CD4-positive, alpha-beta T cell treated with Interleukin-4 for 1 hour (primary cell): ENCODE measurements at regions not wholly inside any gene's neighbourhood (a gene's known extent, or its start where the extent isn't known, plus 50 kb on each side); places are given as distances from the start of the nearest gene placed in this dataset.

ENCODE experiments used
- DNase-seq, 2 donors: peaks; one replicate each; pipeline ENCODE4 v3.0.0-alpha.2; 2020 to 2022

DNA sequence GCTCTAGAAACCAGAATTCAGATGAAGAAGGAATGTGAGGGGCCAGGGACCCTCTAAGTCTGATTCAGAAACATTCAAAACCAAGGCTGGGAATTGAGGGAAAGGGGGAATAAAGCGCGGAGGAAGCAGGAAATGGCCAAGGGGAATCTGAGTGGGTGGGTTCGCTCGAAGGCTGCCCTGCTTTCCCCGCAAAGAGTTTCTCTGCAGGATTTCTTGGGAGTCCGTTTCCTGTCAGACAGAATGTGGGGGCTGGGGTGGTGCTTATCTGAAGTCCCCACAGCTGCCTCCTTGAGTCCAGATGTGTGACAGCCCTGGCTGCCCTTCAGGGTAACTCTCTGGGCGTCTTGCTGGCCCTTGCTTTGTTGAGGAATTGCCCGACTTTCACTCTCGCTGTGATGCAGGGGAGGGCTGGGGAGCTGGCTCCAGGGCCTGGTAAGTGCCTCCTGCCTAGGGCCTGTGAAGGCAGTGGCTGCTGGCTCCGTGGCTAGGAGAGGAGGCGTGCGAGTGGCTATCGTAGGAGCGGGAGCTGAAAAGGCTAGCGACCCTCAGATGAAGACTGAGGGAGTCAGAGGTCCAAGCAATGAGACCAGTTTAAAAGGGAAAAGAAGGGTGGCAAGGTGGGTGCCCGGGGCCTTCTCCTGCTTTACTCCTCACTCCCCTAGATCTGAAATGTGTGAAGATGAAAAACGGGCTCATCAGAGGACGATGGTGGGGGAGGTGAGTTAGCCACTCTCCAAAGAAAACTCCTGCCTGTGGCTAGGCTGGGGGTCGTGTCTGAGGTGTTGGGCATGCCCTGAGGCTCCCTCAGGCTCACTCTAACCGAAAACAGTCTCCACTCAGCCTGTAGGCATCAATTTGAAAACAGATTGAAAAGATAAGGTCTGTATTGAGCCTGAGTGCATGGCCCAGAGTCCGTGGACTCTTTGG lies 143.9 kb upstream of the UMPS start:
- DNase-seq = no peak

DNA sequence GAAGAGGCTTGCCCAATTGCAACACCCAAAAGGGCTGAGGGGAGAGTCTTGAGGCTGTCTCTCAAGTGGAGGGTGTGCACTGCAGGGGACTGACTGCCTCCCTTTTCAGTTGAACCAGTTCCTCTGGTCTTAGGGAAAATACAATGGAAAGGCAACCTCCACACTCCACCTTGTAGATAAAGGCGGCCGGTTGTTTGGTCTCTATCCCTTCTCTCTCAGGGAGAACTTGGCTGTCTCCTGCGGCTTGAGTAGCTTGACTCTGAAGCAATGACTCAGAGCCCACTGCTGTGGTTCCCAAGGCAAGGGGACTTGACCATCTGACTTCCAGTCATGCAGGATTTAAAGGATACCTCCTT lies 143.2 kb upstream of the UMPS start:
- DNase-seq = no peak

GRCh38 chr3:124588036-124588435 lies 142.2 kb upstream of the UMPS start:
- no peak for DNase-seq

DNA sequence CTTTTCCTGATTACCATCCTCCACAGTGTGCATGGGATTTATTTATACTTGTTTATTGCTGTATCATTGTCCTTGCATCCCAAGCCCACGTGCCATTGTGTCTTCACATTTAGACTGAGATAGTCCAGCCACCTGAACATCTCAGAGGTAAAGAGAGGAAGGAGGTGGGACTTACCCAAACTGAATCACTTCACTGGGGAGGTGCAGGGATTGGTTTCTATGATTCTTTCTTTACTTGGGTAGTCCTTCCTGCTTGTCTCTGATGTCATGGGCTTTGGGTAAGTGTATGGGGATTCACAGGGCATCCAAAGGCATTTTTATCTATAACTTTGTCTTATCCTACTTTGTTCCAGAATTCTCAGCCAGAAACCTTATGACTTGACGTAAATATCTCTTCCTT lies 141.5 kb upstream of the UMPS start:
- no peak for DNase-seq

GRCh38 chr3:124591699-124592098 lies 138.6 kb upstream of the UMPS start:
- no peak for DNase-seq

DNA sequence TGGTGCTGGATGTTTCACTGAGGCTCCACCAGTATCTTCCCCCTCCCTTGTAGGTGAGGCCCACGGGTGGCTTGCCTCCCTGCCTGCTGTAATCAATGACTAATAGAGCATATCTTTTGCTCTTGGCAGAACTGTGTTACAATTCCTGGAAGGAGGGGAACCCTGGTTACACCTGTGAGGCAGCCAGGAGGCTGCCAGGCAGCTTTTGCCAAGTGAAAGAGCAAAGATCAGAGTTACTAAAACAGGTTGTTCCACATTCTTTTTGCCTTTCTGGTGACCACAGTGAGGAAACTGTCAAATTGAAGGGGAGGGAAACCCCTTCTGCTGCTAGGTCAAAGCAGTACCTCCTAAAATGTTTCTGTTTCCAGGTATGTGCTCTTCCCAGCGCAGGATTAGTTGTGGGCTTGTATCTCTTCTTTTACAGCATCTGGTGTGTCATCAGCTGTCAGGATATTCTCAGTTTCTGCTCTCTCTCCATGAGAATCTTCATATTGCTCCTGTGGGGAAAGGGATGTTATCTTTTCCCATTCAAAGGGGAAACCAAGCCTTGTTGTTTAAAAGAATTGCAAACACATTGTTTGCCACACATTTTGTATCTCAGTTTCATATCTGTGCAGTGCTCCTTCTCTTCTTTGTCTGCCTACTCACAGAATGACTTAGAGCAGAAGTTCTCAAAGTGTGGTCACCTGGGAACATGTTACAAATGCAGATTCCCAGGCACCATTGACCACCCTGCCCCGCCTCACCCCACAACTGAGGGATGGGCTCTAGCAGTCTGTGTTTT lies 137.4 kb upstream of the UMPS start:
- no peak for DNase-seq

- no peak for DNase-seq
These were observed 136.8 kb upstream of the UMPS start for GRCh38 chr3:124593442-124593829.

- DNase-seq = no peak
These were observed 135.7 kb upstream of the UMPS start for GRCh38 chr3:124594581-124594980.

DNA sequence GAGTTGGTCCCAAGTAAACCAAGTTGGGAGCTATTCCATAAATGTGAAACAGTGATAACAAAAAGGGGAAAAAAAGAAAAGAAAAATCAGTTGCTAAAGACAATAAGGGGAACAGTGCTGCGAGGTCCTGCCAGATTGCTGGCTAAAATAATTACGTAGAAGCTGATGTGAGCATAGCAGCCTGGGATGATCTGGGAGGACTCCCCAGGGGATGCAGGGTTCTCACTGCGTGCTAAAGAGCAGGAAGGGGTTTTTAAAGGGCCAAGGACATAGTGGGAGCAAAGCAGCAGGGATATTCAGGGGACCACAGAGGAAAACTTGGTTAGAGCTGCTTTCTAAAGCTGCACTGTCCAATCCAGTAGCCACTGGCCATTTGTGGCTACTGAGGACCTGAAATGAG lies 133.0 kb upstream of the UMPS start:
- DNase-seq = no peak

- no peak for DNase-seq
These were observed 132.3 kb upstream of the UMPS start for GRCh38 chr3:124597979-124598378.

GRCh38 chr3:124599147-124599765 lies 131.0 kb upstream of the UMPS start:
- DNase-seq = no peak

DNA sequence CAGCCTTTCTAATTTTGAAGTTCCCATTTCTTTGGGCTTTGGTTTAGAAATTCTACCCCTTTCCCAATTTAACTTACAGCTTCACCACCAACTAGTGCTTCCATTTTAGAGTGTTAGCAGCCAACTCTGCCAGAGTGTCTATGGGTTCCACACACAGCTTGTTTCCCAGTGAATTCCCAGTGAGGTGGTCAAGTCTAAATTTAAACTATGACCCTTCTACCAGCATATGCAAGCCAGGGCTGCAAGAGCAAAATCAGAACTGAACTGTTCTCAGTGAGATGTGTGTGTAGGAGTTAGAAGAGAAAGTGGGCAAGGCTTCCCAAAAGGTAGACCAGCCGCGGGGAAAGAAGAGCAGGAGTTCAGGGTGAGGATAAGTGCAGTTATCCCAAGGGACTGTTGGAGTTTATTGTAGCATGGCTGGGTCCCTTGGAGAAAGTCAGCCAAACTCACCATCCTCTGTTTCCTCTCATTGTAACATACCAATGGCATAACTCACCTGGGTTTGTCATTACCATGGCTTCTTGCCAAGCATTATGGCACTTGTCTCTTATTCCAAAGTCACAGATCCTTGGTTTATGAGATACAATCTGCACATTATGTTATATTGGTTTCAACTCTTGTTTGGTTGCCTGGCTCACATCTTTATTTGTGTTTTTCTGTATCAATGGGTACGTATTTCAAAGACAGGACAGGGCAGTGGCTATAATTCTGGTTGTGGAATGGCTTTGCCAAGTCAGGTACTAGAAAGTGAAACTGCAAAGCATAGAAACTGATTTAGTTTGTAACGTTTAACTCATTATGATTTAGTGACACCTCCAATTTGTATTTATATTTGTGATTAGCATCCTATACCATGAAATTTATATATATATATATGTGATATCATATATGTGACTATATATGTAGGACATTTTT lies 130.2 kb upstream of the UMPS start:
- no peak for DNase-seq

DNA sequence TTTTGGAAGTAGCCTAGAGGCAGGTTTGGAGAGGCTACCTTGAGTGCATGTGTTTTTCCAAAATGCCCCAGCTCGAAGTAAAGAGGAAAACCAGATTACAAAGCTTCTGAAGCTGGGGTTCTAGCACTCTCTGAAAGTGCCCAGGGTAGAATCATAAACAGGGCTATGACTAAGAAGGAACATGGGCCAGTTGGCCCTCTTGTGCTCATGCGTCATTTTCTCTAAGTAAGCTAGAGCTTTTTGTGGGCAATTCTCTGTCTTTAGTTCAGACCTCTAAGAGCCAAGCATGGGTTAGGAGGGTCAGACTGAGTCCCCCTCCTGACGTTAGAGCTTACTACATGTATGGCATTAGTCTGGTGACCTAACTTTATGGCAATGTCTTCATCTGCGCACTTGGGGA lies 129.5 kb upstream of the UMPS start:
- DNase-seq = no peak

- DNase-seq = no peak
These were observed 129.1 kb upstream of the UMPS start for GRCh38 chr3:124601190-124601589.

DNA sequence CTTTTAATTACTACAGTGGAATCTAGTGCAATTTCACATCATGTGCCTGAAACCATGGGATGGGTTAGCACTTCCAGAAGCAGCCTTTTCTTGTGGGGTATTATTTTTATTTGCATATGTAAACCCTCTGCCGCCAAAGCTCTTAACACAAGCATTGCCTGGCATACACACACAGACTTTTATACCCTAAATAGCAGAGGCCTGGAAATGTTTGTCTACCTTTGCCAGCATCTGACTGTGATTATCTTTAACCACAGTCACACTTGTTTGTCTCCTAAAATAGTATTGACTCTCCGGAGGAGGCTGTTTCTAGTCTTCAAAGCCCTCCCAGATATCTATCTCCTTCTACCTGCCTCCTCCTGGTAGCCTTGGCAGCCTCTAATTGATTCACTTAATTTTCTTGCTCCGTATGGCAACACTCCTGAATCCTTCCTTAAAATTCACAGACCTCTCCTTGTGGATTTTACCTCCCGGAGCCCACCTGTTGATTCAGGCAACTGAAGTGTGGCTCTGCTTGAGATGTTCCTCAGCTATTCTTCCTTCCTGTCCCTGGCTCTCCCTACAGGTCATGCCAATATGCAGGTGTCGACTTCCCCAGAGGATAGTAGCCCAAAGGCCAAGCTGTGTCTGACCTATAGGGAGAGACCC lies 127.1 kb upstream of the UMPS start:
- no peak for DNase-seq

DNA sequence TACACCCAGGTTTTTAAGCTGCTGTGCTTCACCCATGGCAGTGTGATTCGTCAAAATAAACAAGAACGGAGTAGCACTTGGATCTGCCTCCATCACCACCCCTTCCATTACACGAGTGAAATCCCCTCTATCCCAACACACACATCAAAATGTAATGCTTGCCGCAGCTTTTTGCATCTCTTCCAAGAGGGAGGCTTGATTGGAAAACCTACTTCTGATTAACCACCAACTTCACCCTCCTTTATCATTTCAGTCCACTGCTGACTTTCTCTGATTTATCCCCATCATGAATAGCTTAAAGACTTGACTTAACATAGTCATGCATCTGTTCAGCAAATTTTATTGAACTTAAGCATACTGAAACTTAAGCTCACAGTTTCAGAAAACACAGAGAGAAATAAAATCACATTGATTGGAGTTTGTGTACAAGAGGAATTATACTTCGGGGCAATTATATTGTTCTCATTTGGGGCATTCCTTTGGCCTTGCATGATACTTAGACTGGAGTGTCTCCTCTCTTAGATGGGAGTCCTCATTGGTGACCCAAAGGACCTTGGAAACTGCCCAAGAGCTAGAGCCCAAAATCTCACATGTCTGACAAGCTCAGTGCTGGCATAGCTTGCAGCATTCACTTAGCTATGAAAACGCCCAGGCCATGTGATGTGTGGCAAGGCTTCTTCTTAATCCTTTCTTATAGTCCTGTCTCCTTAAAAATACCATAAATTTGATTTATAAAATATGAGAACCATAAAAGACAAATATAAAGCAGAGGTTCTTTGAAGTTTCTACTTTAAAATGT lies 124.3 kb upstream of the UMPS start:
- no peak for DNase-seq

DNA sequence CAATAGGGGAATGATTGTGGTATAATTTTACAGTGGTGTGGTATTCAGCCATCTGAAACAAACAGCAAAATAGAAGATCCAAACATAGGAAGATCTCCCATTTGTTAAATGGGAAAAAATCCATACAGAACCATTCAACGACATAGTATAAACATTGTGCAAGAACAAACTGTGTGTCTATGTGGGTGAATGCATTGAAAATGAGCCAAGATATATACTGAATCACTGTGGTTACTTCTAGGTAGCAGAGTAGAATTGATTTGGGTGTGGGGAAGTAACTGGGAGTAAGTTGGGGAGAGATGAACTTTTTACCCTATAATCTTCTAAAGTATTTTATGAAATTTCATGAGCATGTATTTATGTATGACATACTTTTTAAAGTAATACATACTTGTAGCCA lies 123.1 kb upstream of the UMPS start:
- no peak for DNase-seq

DNA sequence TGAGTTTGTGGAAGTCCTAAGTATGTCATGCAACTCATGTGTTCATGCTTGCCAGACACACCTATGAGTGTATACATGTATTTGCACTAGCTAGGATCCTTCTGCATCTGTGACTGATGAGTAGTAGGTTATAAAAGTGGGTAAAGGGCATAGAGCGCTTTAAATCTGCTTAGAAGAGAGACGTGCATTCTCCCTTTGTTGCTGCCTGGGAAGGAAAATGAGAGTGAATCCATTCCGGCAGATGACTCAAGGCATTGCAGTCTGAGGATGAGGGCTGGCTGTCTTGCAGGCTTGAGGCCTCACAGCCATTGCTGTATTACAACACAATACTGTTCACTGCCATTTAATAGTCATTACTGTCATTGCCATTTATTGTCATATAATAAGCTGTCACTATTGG lies 120.8 kb upstream of the UMPS start:
- no peak for DNase-seq

- DNase-seq = no peak
These were observed 120.1 kb upstream of the UMPS start for GRCh38 chr3:124610130-124610529.

DNA sequence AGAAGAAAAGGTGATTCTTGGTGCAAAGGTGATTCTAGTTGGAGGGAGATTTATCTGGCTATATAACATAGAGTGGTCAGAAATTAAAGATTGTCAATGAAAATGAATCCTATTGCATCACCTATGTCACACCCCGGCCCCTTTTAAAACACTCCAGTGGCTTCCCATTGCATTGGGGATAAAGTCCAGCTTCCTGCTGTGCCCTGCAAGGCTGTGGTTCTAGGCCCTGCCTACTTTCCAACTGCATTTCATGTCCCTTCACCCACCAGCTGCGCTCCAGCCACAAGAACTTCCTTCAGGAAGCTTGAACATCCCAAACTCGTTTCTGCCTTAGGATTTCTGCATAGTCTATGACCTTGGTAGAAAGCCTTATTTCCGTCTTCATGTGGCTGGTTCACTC lies 118.7 kb upstream of the UMPS start:
- no peak for DNase-seq

- DNase-seq = no peak
These were observed 114.2 kb upstream of the UMPS start for GRCh38 chr3:124615896-124616543.
